BLaER1 (cell line): ENCODE measurements at regions not wholly inside any gene's neighbourhood (a gene's known extent, or its start where the extent isn't known, plus 50 kb on each side); places are given as distances from the start of the nearest gene placed in this dataset.

ENCODE experiments used
- H3K27ac ChIP-seq: shearing (Covaris generic); formaldehyde crosslinking; 2 replicates; pipeline ENCODE4 v1.8.1; 2022
- H3K27me3 ChIP-seq: shearing (Covaris generic); formaldehyde crosslinking; 2 replicates; pipeline ENCODE4 v1.8.1; 2022
- H3K36me3 ChIP-seq: shearing (Covaris generic); formaldehyde crosslinking; 2 replicates; pipeline ENCODE4 v1.8.1; 2022
- H3K4me1 ChIP-seq: shearing (Covaris generic); formaldehyde crosslinking; 2 replicates; pipeline ENCODE4 v1.8.1; 2022
- H3K4me2 ChIP-seq: shearing (Covaris generic); formaldehyde crosslinking; 2 replicates; pipeline ENCODE4 v1.8.1; 2022
- H3K4me3 ChIP-seq: shearing (Covaris generic); formaldehyde crosslinking; 2 replicates; pipeline ENCODE4 v1.8.1; 2022
- H3K9ac ChIP-seq: shearing (Covaris generic); formaldehyde crosslinking; 2 replicates; pipeline ENCODE4 v1.8.1; 2022
- H3K9me3 ChIP-seq: shearing (Covaris generic); formaldehyde crosslinking; 2 replicates; pipeline ENCODE4 v1.8.1; 2022
- H4K20me1 ChIP-seq: shearing (Covaris generic); formaldehyde crosslinking; 2 replicates; pipeline ENCODE4 v1.8.1; 2022
- Cebpa-rat ChIP-seq: shearing (Covaris generic); IDR thresholded peaks from 2 replicates; pipeline ENCODE4 v1.8.1; 2022

DNA sequence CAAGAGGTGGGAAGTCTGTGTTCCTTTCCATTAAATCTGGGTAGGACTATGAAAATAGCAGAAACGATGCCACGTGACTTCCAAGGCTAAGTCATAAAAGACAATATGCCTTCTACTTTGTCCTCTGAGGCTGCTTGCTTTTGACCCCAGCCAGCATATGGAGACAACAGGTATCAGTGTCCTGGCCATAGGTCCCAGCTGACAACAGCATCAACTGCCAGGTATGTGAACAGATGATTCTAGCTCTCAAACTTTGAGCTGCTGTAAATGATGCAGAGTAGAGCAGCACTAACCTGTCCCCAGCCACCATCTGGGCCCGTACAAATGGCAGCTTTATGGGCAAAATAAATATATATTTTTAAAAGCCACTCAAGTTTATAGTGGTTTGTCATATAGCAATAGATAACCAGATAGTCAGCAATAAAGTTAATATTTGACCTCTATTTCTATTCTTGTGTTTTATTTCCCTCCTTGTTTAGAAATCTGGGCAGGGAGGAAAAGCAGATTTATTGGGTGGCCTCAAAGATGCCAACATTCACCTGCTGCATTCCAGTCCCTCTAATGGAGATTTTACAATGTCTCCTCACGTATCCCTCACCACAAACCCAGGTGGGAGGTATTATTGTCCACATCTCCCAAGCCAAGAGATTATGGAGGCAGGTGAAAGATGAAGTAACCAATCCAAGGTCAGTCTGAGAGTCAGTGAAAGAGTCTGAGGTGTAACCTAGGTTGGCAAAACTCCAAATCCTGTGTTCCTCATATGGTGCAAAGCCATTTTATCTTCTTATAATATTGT lies 209.6 kb upstream of the LARGE1 start:
- H3K4me2 ChIP-seq: no peak overlapping the region
- no peak overlapping the region for H3K9ac ChIP-seq
- no peak overlapping the region for H3K27ac ChIP-seq
- H3K4me3 ChIP-seq: no peak overlapping the region
- no peaks in the 10 kb centered on the region for H3K4me1 ChIP-seq
- H3K36me3 ChIP-seq: no peaks in the 10 kb centered on the region
- no peaks in the 10 kb centered on the region for H4K20me1 ChIP-seq
- no peaks in the 10 kb centered on the region for H3K27me3 ChIP-seq
- no peaks in the 10 kb centered on the region for H3K9me3 ChIP-seq
- no peak for TF ChIP-seq Cebpa-rat

DNA sequence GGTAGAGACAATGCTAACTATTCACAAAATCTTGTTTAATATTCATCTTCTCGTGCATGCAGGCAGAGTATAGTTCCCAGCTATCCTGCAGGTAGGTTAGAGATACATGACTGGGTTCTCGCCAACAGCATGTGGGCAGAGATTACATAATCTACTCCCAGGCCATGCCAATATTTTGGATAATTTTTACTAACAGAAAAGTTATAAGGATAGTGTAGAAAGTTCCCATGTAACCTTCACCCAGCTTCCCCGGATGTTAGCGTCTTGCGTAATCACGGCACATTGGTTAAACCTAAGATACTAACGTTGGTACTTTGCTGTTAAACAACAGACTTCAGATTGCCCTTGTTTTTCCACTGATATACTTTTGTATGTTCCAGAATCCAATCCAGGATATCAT lies 215.5 kb upstream of the LARGE1 start:
- Histone ChIP-seq H3K9me3 (no peaks in the 10 kb centered on the region), H3K9ac (no peak overlapping the region), H3K4me1 (0 out of 2 replicates have a peak, but pooled peaks cover 4% of the 10 kb centered on the region), H4K20me1 (no peaks in the 10 kb centered on the region), H3K4me2 (no peak overlapping the region), H3K27ac (no peak overlapping the region), H3K4me3 (no peak overlapping the region), H3K27me3 (no peaks in the 10 kb centered on the region), H3K36me3 (no peaks in the 10 kb centered on the region)
- peak; percentile 42; the same call in 1 of the 2 replicates for TF ChIP-seq Cebpa-rat

DNA sequence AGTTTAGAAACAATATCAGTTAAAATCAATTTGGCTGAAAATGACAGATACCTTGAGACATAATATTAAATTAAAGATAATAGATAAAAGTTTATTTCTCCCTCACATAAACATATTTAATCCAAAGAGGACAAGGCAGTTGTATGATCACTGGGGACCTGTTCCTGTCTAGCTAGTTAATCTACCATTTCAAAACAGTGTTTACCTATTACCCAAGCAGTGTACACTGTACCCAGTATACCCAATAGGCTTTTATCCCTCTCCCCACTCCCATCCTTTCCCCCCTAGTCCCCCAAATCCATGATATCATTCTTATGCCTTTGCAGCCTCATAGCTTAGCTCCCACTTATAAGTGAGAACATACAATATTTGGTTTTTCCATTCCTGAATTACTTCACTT lies 229.7 kb upstream of the LARGE1 start:
- no peak overlapping the region for H3K4me3 ChIP-seq
- TF ChIP-seq Cebpa-rat: no peak
- no peaks in the 10 kb centered on the region for H4K20me1 ChIP-seq
- H3K36me3 ChIP-seq: no peaks in the 10 kb centered on the region
- H3K9me3 ChIP-seq: peaks cover 9% of the 10 kb centered on the region
- H3K4me1 ChIP-seq: no peaks in the 10 kb centered on the region
- no peaks in the 10 kb centered on the region for H3K27me3 ChIP-seq
- H3K4me2 ChIP-seq: no peak overlapping the region
- no peak overlapping the region for H3K9ac ChIP-seq
- no peak overlapping the region for H3K27ac ChIP-seq

DNA sequence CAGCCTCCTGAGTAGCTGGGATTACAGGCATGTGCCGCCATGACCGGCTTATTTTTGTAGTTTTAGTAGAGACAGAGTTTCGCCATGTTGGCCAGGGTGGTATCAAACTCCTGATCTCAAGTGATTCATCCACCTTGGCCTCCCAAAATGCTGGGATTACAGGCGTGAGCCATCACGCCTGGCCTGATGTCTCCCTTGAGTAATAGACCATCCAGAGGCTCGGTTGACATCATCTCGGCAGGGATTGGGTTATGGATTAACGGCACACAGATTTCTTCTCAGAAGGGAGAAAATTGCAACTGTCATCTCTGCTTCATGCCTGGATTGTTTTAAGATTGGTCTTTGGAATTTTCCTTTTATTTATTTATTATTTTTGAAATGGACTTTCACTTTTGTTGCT lies 239.2 kb upstream of the LARGE1 start:
- TF ChIP-seq Cebpa-rat: no peak
- Histone ChIP-seq H3K36me3 (no peaks in the 10 kb centered on the region), H3K27ac (no peak overlapping the region), H3K9me3 (no peaks in the 10 kb centered on the region), H3K27me3 (no peaks in the 10 kb centered on the region), H3K4me2 (no peak overlapping the region), H3K4me1 (no peaks in the 10 kb centered on the region), H4K20me1 (no peaks in the 10 kb centered on the region), H3K4me3 (no peak overlapping the region), H3K9ac (no peak overlapping the region)

DNA sequence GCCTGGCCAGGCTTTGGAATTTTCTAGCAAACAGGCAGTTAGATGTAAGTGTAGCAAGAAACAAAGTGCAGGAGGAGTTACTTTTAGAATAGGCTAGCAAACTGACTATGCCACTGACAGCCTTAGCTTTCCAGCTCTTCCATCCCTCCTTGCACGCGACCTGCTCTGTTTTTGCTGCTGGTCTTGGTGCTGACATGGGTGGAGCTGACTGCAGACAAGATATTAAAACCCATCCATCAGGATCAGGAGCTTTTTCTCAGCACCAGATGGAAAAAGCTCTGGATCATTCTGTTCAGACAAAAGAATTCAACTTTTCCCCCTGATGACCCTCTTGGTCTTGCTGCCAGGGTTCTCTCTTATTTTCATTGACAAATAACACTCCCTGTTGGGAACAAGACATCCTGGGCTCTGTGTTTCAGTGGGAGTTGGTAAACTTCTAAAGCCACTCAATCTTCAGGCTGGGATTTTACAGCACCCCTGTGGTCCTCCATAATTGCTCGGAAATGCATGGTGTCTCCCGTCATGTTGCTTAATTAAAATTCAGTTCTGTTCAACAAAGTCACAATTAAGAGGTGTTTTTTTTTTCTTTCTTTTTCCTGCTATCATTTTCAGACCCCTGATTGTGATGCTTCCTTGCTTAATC lies 240.0 kb upstream of the LARGE1 start:
- Histone ChIP-seq H3K4me3 (no peak overlapping the region), H3K9ac (no peak overlapping the region), H3K27ac (no peak overlapping the region), H3K4me1 (no peaks in the 10 kb centered on the region), H3K4me2 (no peak overlapping the region), H3K9me3 (no peaks in the 10 kb centered on the region), H3K36me3 (no peaks in the 10 kb centered on the region), H3K27me3 (no peaks in the 10 kb centered on the region), H4K20me1 (no peaks in the 10 kb centered on the region)
- TF ChIP-seq Cebpa-rat: no peak

DNA sequence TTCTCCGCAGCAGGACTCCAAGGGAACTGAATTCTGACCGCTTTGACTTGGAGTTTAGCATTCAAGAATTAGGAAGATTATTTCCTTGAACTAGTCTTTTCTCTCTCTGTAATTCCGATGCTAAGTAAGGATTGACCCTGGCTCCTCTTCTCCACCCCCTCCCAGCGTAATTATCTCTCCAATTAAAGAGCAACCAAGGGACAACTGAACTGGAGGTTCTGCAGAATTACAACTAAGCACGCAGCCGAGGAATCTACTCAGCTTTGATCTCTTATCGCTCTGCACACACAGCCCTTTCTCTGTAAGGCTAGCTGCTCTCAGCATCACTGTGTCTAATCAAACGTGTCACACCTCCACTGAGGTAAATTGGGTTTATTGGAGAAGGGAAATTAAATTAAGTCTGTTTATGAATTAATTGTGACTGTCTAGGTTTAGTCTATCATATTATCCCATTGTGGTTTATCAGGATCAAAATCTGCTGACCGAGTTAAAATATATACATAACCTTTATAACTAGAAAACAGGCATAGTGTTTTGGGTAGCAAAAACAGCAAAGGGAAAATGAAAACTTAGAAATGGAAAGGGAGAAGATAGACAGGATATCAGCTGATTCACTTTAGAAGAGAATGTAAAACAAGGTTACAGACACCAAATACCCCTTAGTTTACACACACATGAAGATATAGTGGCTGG lies 241.3 kb upstream of the LARGE1 start:
- no peak for TF ChIP-seq Cebpa-rat
- H4K20me1 ChIP-seq: no peaks in the 10 kb centered on the region
- no peaks in the 10 kb centered on the region for H3K9me3 ChIP-seq
- H3K4me2 ChIP-seq: no peak overlapping the region
- H3K4me3 ChIP-seq: no peak overlapping the region
- no peak overlapping the region for H3K27ac ChIP-seq
- H3K27me3 ChIP-seq: no peaks in the 10 kb centered on the region
- H3K36me3 ChIP-seq: no peaks in the 10 kb centered on the region
- H3K9ac ChIP-seq: no peak overlapping the region
- H3K4me1 ChIP-seq: no peaks in the 10 kb centered on the region

DNA sequence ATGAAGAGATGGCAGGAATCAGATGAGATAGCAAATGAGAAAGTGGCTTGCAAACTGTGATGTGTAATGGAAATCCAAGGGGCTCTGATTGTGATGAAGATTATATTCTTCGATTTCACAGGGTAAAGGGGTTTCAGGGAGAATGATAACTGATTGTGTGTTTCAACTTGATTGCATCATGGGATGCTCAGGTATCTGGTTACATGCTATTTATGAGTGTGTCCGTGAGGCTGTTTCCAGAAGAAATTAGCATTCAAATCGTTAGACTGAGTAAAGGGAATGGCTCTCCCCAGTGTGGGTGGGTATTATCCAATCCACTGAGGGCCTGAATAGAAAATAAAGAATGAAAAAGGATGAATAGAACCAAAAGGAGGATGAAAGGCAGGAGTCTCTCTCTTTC lies 278.7 kb upstream of the LARGE1 start:
- TF ChIP-seq Cebpa-rat: no peak
- H3K27me3 ChIP-seq: no peaks in the 10 kb centered on the region
- no peak overlapping the region for H3K4me2 ChIP-seq
- H3K9me3 ChIP-seq: no peaks in the 10 kb centered on the region
- no peak overlapping the region for H3K27ac ChIP-seq
- H3K4me3 ChIP-seq: no peak overlapping the region
- H4K20me1 ChIP-seq: no peaks in the 10 kb centered on the region
- H3K4me1 ChIP-seq: no peaks in the 10 kb centered on the region
- no peaks in the 10 kb centered on the region for H3K36me3 ChIP-seq
- no peak overlapping the region for H3K9ac ChIP-seq

DNA sequence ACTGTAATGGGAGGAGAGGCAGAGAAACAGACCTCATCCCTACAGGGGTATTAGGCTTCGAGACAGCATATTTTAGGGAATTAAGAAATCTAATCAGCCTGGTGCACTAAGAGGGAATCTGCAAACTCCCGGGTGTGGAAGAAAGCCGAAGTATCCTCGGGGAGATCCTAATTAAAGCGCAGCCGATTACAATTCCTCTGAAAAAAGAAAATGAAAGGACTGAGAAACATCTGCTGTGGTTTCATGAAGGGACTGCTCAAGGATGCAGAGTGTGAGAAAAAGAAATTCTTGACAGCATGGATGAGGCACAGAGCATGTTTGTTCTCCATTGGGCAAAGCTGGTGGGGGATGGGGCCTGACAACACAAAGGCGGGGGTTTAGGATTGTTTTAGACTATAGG lies 290.0 kb upstream of the LARGE1 start:
- H3K4me3 ChIP-seq: no peak overlapping the region
- H3K9me3 ChIP-seq: no peaks in the 10 kb centered on the region
- no peak overlapping the region for H3K27ac ChIP-seq
- no peaks in the 10 kb centered on the region for H3K27me3 ChIP-seq
- no peak overlapping the region for H3K9ac ChIP-seq
- H3K36me3 ChIP-seq: no peaks in the 10 kb centered on the region
- no peak for TF ChIP-seq Cebpa-rat
- H4K20me1 ChIP-seq: no peaks in the 10 kb centered on the region
- H3K4me2 ChIP-seq: no peak overlapping the region
- no peaks in the 10 kb centered on the region for H3K4me1 ChIP-seq

DNA sequence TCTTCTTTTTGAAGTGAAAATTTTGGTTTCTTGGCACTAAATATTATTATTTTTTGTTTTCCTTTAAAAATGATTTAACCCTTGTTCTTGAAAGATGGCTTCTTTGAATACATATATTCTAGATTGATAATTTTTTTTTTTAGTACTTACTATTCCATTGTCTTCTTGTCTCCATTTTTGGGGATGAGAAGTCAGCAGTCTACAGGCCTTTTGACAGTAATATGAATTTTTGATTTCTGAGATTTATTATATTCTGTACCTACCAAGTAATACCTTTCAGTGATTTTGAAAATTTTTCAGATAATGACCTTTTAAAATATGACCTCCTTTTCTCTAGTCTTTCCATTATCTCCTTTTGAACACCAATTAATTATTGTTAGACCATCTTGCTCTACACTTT lies 294.1 kb upstream of the LARGE1 start:
- no peaks in the 10 kb centered on the region for H4K20me1 ChIP-seq
- no peaks in the 10 kb centered on the region for H3K9me3 ChIP-seq
- no peak overlapping the region for H3K4me3 ChIP-seq
- no peak overlapping the region for H3K27ac ChIP-seq
- H3K4me2 ChIP-seq: no peak overlapping the region
- H3K27me3 ChIP-seq: no peaks in the 10 kb centered on the region
- H3K36me3 ChIP-seq: no peaks in the 10 kb centered on the region
- TF ChIP-seq Cebpa-rat: no peak
- H3K9ac ChIP-seq: no peak overlapping the region
- no peaks in the 10 kb centered on the region for H3K4me1 ChIP-seq

DNA sequence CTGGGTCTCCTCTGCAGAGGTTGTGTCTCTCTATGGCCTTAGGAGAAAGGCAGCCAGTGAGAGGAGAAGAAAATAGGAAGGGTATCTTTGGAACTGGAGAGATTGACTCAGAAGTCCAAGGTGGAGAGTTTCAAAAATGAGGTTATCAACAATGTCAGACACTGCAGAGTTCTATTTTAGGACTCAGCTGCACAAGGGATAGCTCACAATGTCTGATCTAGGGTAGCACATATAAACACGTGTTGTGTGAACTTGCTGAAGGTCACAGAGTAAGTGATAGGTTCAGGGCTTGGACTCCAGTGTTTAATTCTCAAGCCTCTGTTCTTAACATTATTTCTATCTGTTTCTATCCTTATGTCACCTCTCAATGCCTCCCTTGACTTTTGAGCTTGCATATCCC lies 305.0 kb upstream of the LARGE1 start:
- Histone ChIP-seq H3K4me1 (no peaks in the 10 kb centered on the region), H3K4me3 (no peak overlapping the region), H3K4me2 (no peak overlapping the region), H3K27me3 (no peaks in the 10 kb centered on the region), H3K9ac (no peak overlapping the region), H3K9me3 (no peaks in the 10 kb centered on the region), H3K27ac (no peak overlapping the region), H4K20me1 (no peaks in the 10 kb centered on the region), H3K36me3 (no peaks in the 10 kb centered on the region)
- TF ChIP-seq Cebpa-rat: no peak
